Retinal pigment epithelial cell (primary cell): ENCODE measurements at regions not wholly inside any gene's neighbourhood (a gene's known extent, or its start where the extent isn't known, plus 50 kb on each side); places are given as distances from the start of the nearest gene placed in this dataset.

Experiments used
- DNase-seq: peaks from one replicate; pipeline ENCODE4 v3.0.0-alpha.2; 2010; ENCODE audit warnings: low read depth
- H3K4me3 ChIP-seq: 2 replicates; pipeline ENCODE4 v1.5.1; 2011; ENCODE audit warnings: mild to moderate bottlenecking, low read length, control low read depth, moderate library complexity
- CTCF ChIP-seq: conservative IDR thresholded peaks from 2 replicates; pipeline ENCODE4 v1.5.1; 2011; ENCODE audit warnings: low read depth, low read length, control low read depth, inconsistent platforms

GRCh38 chr2:16140771-16141640, 200.7 kb downstream of the MYCN start:
- no peak for DNase-seq
- TF ChIP-seq CTCF: no peak
- no peak overlapping the region for H3K4me3 ChIP-seq

- H3K4me3 ChIP-seq: no peak overlapping the region
- TF ChIP-seq CTCF: no peak
- no peak for DNase-seq
These were observed 199.6 kb downstream of the MYCN start for GRCh38 chr2:16139663-16140615.

- DNase-seq: no peak
- TF ChIP-seq CTCF: no peak
- H3K4me3 ChIP-seq: no peak overlapping the region
These were observed 198.7 kb downstream of the MYCN start for GRCh38 chr2:16138811-16139662.

GRCh38 chr2:16137080-16137755, 196.9 kb downstream of the MYCN start:
- DNase-seq: no peak
- H3K4me3 ChIP-seq: no peak overlapping the region
- TF ChIP-seq CTCF: no peak

GRCh38 chr2:16136461-16137035, 196.2 kb downstream of the MYCN start:
- no peak for DNase-seq
- no peak for TF ChIP-seq CTCF
- H3K4me3 ChIP-seq: no peak overlapping the region

- no peak for TF ChIP-seq CTCF
- DNase-seq: no peak
These were observed 195.6 kb downstream of the MYCN start for GRCh38 chr2:16135913-16136310.

More at GRCh38 chr2:16135913-16136310, 195.6 kb downstream of the MYCN start:
- no peak overlapping the region for H3K4me3 ChIP-seq
